ENCODE measurements at regions not wholly inside any gene's neighbourhood (a gene's known extent, or its start where the extent isn't known, plus 50 kb on each side); places are given as distances from the start of the nearest gene placed in this dataset.

DNA sequence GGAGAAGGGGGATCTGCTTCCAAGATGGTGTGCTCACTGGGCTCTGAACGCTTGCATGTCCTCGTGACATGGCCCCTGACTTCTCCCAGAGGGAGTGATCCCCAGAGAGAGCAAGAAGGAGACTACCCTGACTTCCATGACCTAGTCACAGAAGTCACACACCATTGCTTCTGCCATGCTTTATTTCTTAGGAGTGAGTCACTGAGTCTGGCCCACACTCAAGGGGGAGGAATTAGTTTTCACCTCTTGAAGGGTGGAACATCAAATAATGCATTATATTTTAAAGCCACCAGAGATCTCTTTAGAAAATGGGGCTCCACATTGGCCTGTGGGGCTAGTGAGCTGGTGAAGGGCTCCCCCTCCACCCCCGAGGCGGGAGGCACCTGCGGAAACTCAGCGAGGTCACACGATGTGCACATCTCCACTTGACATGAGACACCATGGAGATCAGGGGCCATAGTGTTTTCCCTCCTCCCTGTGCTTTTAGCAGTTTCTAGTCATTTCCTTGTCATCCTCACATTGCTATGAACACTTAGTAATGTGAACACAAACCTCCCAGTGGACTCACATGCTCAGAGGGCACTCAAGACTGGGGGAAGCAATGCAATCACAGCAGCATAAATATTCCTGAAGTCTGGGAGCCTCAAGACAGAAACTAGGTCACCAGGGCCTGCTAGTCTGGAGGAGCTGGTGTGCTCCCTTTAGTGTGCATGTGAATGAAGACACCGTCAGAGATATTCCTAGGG lies 87.4 kb upstream of the FZD10 start:
- no peak for DNase-seq (ENCODE audit: low spot score)

GRCh38 chr12:130075497-130076076 lies 86.7 kb upstream of the FZD10 start:
- DNase-seq (ENCODE audit: low spot score): no peak

DNA sequence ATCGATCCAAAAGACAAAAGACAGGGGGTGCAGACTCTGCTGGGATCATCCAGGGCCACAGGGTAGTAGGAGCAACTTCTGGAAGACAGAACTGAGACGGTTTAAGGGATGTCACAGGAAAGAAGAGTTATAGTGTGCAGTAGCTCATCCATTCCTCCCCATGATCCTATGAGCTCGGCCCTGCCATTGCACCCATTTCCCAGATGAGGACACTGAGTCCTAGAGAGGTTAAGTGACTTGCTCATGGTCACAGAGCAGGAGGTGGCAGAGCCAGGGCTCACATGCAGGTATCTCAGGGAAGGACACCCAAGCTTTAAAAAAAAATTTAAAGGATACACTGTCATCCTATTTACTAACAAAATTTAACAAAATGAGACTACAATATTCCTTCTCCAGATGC lies 86.1 kb upstream of the FZD10 start:
- no peak for DNase-seq (ENCODE audit: low spot score)

DNA sequence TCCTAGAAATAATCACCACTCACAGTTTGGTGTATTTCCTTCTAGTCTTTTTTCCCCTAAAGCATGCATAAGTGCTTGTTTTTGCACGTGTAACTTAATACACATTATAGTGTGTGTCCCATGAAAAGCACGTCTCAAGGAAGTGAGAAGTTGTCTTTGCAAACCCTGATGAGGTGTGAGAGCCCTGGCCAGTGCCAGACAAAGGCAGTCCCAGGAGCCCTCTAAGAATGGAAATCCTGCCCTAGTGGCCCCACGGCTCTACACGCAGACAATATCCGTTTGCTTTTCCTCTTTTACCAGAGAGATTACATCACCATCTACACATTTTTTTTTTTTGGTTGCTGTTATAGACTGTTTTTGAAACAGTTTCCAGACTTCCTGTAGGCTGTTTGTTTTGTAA lies 85.5 kb upstream of the FZD10 start:
- DNase-seq (ENCODE audit: low spot score): no peak

GRCh38 chr12:130078852-130079251 lies 83.4 kb upstream of the FZD10 start:
- no peak for DNase-seq (ENCODE audit: low spot score)

GRCh38 chr12:130079279-130079678 lies 83.0 kb upstream of the FZD10 start:
- no peak for DNase-seq (ENCODE audit: low spot score)

DNA sequence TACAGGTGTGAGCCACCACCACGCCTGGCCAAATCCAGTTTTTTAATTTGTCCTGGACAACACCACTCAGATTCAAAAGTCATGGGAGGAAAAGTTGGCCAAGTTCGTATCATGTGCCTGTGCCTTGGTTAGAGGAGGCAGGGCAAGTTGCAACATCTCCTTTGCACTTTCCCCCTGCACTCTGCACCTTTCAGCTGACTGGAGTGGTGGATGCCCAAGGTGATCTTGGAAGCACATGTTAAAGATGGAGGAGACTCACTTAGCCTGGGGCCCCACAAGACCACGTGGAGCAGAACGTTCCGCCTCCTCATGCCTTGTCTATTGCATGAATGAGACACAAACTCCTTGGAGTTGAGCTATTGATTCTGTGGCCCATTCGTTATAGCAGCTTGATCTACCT lies 82.1 kb upstream of the FZD10 start:
- DNase-seq (ENCODE audit: low spot score): no peak

DNA sequence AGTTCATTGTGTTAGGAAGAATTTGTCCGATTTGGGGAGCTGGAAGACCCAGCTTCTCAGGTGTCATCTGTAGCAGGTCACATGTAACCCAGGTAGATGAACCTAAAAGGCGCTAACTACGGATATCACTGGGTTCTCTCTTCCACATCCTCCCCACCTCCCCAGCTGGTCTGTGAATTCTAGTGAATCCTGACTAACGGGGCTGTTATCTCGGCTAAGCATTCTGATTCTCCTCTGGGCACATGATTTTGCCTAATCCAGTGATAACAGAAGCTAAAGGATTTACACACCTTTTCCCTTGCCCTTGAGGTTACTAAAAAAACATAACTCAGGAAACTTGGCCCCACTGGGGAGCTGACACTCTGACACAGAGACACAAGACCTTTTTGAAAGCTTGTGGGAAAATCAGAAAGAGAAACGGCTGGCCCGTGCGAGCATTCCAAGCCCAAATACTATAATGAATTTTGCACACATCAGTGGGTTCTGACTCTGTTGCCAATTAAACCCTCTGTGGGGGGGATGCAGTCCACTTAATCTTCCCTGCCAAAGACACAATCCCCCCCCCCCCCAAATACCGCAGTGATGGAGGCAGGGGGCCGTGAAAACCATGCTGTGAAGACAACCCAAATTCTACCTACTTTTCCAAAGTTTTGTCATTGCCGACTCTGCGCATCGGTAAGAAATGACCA lies 81.0 kb upstream of the FZD10 start:
- DNase-seq (ENCODE audit: low spot score): no peak

DNA sequence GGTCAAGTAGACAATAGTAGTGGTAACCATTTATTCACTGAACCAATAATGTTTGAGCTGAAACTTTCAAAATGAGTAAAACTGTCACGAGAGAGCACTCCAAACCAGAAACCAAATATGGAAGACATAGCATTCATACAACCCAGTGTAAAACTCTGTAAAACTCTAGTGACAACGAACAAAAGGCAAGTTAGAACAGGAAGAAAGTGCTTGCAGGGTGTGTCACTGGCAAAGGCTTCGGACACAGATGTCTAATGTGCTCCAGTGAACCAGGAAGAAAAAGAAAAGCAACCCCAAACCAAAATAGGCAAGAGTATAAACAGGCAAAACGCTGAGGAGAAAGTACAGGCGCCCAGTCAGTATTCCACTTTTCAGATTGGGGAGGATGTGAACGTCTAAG lies 79.3 kb upstream of the FZD10 start:
- DNase-seq (ENCODE audit: low spot score): no peak

DNA sequence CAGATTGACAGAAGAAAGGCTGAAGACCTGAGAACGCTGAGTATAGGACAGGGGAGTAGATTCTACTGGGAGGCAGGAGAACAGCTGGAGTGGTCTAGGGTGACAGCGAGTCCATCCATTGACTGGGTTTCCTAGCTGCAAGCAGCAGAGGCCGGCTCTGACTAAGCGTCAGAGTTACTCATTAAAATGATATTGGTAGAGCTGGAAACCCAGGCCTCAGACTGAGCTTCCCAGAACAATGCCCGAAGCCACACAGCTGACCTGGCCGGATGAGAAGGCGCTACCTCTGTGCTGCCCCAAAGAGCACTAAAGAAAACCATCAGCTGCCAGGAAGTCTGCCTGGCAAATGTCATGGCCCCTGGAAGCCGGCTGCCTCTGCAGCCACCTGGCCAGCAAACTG lies 78.5 kb upstream of the FZD10 start:
- DNase-seq (ENCODE audit: low spot score): no peak

DNA sequence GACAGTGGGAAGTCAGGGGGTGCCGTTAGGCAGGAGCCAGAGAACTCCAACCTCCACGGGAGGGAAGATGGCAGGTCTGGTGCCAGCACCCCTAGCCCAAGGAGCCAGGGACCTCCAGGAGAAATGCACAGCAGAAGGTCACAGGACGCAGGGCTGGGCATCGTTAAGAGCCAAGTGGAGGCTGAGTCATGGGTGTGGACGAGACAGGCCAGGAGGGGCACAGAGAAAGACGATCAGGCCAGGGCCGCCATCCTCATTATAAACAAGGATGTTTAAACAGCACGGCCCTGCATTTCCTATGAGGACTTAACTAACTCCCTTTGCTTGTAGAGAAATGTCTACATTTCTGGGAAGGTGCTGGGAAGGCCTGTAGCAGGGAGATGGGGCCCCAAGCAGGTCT lies 77.9 kb upstream of the FZD10 start:
- no peak for DNase-seq (ENCODE audit: low spot score)

- no peak for DNase-seq (ENCODE audit: low spot score)
These were observed 76.0 kb upstream of the FZD10 start for GRCh38 chr12:130086248-130086647.

DNA sequence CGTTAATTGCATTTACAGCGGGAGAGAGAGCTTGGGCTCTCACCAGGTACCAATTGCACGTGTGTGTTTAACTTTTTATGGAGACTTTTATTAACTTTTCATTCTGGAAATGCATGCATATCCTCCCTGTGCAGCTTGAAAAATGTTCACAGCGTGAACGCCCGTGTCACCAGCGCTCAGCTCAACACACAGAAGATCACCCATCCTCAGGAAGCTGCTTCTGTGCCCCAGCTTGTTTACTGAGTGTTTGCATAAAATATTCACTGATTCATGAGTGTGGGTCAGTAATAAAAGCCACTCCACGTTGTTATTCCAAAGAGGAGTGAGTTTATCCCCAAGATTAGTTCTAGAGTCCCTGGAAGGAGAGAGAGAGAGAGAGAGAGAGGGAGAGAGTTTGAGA lies 75.5 kb upstream of the FZD10 start:
- DNase-seq (ENCODE audit: low spot score): no peak

DNA sequence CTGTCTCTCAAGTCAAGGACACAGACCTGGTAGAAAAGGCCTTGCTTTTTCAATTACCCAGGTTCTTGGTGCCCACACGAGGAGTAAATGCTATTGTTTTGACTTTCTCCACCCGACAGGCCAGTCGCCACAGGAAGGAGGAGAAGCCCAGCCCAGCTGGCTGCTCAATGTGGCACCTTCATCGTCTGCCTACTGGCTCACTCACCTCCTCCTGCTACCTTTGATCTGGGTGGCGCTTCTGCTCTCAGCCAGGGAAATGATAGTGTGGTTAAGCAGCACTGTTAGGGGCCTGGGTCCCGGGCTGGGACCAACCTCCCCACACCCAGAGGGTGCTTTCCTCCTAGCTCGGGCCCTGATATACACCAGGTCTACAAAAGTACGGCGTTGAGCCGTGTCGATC lies 75.0 kb upstream of the FZD10 start:
- DNase-seq (ENCODE audit: low spot score): no peak

- DNase-seq (ENCODE audit: low spot score): no peak
These were observed 73.8 kb upstream of the FZD10 start for GRCh38 chr12:130088504-130088903.

- DNase-seq (ENCODE audit: low spot score): no peak
These were observed 71.7 kb upstream of the FZD10 start for GRCh38 chr12:130090542-130090941.

GRCh38 chr12:130093380-130093779 lies 68.9 kb upstream of the FZD10 start:
- DNase-seq (ENCODE audit: low spot score): no peak

- no peak for DNase-seq (ENCODE audit: low spot score)
These were observed 64.9 kb upstream of the FZD10 start for GRCh38 chr12:130097342-130097741.

- no peak for DNase-seq (ENCODE audit: low spot score)
These were observed 64.4 kb upstream of the FZD10 start for GRCh38 chr12:130097798-130098255.

DNA sequence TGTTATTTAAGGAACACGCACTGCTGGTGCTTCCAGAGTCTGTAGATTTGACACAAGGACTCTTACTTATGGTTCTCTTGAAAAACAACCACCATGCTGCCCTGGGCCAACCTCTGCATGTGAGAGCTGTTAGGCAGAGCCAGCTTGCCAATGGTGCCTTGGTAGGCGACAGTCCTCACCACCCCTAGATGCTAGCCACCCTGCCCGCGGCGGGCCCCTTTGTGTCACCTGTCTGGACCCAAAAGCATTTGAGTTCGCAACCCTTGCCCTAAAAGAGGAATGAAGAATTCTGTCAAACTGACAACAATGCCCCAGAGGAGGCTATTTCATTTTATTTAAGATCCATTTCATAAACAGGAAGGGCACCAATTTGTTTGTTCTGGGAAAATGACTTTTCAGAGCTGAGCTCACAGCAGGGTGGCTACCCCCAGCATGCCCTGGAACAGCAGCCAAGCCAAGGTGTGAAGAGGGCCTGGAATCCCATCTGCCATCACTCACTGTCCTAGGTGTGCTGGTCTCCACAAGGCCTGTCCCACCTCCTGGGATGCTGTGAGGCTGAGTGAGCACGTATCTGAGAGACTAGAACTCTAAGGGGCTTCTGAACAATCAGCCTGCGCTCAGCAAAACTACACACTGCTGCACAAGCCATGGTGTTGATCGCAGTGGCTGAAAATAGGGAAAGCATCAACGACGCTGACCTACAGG lies 63.8 kb upstream of the FZD10 start:
- DNase-seq (ENCODE audit: low spot score): no peak

- DNase-seq (ENCODE audit: low spot score): no peak
These were observed 61.5 kb upstream of the FZD10 start for GRCh38 chr12:130100634-130101362.

GRCh38 chr12:130101370-130101769 lies 60.9 kb upstream of the FZD10 start:
- no peak for DNase-seq (ENCODE audit: low spot score)

Data from AG08396 (cell line).